Activated naive CD8-positive, alpha-beta T cell treated with anti-CD3 and anti-CD28 coated beads for 36 hours (primary cell): ENCODE measurements at regions not wholly inside any gene's neighbourhood (a gene's known extent, or its start where the extent isn't known, plus 50 kb on each side); places are given as distances from the start of the nearest gene placed in this dataset.
"Not testable (repeated sequence)": the region's sequence is repeated elsewhere in the genome, so short reads cannot be mapped to it uniquely, and the experiment has no call there.

Experiments
- DNase-seq: peaks from one replicate; pipeline ENCODE4 v3.0.0; 2021
- H3K27ac Mint-ChIP-seq: one replicate; pipeline ENCODE4 v1.8.0; 2022; ENCODE audit warnings: mild to moderate bottlenecking, moderate library complexity, mixed read lengths
- H3K27me3 Mint-ChIP-seq: one replicate; pipeline ENCODE4 v1.8.0; 2022; ENCODE audit warnings: mild to moderate bottlenecking, mixed read lengths
- H3K36me3 Mint-ChIP-seq: one replicate; pipeline ENCODE4 v1.8.0; 2021; ENCODE audit warnings: mild to moderate bottlenecking, mixed read lengths
- H3K4me1 Mint-ChIP-seq: one replicate; pipeline ENCODE4 v1.8.0; 2021; ENCODE audit warnings: mixed read lengths
- H3K4me3 Mint-ChIP-seq: one replicate; pipeline ENCODE4 v1.8.0; 2022; ENCODE audit warnings: mild to moderate bottlenecking, moderate library complexity, mixed read lengths
- H3K9me3 Mint-ChIP-seq: one replicate; pipeline ENCODE4 v1.8.0; 2022; ENCODE audit warnings: mixed read lengths

DNA sequence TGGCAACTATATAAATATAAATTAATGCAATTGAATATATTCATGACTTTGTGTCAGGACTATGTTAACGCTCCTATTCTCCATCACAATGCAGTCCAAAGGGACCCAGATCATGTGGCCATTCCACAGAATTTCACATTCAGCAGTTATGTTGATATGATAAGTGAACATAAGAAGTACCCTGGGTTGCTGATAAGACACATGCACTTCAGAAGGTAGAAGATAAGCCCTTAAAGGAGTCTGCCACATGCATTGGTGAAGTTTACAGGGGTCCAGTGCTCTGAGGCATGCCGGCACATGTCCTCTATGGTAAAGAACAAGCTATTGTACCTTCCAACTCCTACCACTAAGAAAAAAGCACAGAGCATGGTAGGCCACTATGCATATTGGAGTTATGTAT is 76.4 kb downstream of the PHAX start:
- Mint-ChIP-seq H3K4me3 (no peak overlapping the region), H3K9me3 (no peaks in the 10 kb centered on the region), H3K4me1 (peaks cover 5% of the 10 kb centered on the region), H3K27me3 (no peaks in the 10 kb centered on the region), H3K27ac (no peak overlapping the region), H3K36me3 (no peaks in the 10 kb centered on the region)
- no peak for DNase-seq

DNA sequence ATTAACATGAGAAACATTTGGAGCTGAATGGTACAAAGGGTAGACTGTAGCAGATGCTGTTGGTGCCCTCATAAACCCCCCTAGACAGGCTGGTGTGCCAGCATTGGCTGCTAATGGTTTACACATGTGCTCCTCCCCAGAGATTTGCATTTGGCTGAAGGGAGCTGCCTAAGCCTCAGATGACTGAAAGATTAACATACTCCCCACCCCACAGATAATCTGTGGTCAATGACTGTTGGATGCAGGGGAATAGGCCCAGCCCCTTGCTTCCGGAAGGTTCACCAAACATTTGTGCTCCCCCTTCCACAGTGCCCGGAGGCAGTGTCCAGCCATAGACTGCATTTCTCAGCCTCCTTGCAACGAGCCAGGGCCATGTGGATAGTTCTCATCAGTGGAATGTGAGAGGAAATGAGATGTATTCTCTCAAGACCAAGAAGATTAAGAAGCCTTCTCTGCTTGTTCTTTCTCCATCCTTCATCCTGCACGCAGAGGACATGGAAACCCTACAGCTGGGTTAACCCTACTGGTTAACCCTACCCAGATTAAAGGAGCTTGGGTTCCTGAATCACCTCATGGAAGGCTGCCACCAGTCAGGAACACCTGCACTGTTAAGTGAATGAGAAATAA is 79.6 kb downstream of the PHAX start:
- Mint-ChIP-seq H3K4me3 (no peak overlapping the region), H3K36me3 (no peaks in the 10 kb centered on the region), H3K27ac (no peak overlapping the region), H3K27me3 (peaks cover 6% of the 10 kb centered on the region), H3K4me1 (peaks cover 30% of the 10 kb centered on the region), H3K9me3 (no peaks in the 10 kb centered on the region)
- no peak for DNase-seq

DNA sequence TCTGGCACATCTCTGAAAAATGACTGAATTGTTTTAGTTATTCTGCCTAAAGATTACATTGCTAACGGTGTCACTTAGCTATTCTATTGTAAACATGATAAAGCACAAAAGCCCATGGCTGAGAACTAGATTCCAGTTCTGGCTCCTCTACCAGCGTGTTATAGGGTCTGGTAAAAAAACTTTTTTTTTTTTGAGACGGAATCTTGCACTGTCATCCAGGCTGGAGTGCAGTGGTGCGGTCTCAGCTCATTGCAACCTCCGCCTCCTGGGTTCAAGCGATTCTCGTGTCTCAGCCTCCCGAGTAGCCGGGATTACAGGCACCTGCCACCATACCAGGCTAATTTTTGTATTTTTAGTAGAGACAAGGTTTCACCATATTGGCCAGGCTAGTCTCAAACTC is 80.6 kb downstream of the PHAX start:
- not testable (repeated sequence) for H3K4me3 Mint-ChIP-seq, H3K9me3 Mint-ChIP-seq, H3K27me3 Mint-ChIP-seq, H3K36me3 Mint-ChIP-seq, DNase-seq, H3K27ac Mint-ChIP-seq
- H3K4me1 Mint-ChIP-seq: peaks cover 31% of the 10 kb centered on the region

DNA sequence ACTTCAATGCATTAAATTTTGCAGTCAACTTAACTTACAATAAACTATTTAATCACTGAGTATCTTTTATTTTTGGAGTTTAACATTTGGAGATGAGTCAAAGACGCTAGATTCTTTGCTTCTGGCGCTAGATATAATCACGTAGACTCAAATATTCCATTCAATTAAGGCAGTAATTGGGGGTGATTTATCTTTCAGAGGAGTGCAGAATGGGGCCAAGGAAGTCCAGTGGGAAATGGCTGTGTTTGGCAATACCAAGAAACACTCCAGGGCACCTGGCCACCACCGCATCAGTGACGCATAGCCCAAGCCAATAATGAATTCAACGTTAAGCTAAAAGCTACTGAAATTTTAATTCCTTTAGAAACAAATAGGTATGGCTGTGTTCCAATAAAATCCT is 81.2 kb downstream of the PHAX start:
- Mint-ChIP-seq H3K4me3 (no peak overlapping the region), H3K4me1 (peaks cover 30% of the 10 kb centered on the region), H3K27me3 (peaks cover 6% of the 10 kb centered on the region), H3K36me3 (no peaks in the 10 kb centered on the region), H3K9me3 (no peaks in the 10 kb centered on the region), H3K27ac (no peak overlapping the region)
- DNase-seq: no peak

DNA sequence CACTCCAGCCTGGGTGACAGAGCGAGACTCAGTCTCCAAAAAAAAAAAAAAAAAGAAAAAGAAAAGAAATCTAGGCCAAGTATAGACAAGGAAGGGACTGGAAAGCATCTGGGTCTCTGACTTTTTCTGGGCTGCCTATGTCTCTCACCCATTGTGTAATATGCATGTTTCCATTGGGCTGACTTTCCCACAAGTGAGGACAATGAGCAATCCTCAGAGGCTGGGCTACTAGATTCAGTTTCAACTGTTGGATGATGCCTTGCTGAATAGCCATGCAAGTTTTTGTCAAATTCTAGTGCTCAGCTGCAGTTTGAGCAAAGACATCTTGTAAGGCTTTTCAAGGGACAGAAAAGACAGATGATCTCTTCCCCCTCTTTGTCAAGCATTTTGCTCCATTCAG is 82.1 kb downstream of the PHAX start:
- no peaks in the 10 kb centered on the region for H3K36me3 Mint-ChIP-seq
- H3K9me3 Mint-ChIP-seq: no peaks in the 10 kb centered on the region
- H3K27me3 Mint-ChIP-seq: peaks cover 6% of the 10 kb centered on the region
- H3K4me1 Mint-ChIP-seq: peaks cover 30% of the 10 kb centered on the region
- no peak overlapping the region for H3K4me3 Mint-ChIP-seq
- DNase-seq: no peak
- no peak overlapping the region for H3K27ac Mint-ChIP-seq

DNA sequence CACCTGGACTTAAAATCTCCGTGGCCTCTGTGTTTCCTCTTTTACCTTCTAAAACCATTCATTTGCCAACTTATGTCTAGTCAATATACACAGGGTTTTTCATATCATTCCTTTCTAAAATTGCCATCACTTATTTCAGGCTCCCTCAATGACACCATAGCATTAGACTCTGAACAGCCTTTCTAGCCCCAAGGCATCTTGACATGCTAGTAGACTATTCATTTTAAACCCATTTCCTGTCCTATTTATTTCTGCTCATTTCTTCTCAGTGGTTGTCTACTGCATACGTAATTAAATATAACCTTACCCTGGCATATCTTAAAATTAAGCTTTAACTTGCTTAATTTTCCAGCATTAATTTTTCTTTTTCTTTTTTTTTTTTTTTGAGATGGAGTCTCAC is 83.2 kb downstream of the PHAX start:
- no peak for DNase-seq
- Mint-ChIP-seq H3K27ac (no peak overlapping the region), H3K9me3 (no peaks in the 10 kb centered on the region), H3K36me3 (no peaks in the 10 kb centered on the region), H3K4me3 (no peak overlapping the region), H3K27me3 (peaks cover 6% of the 10 kb centered on the region), H3K4me1 (peaks cover 30% of the 10 kb centered on the region)

DNA sequence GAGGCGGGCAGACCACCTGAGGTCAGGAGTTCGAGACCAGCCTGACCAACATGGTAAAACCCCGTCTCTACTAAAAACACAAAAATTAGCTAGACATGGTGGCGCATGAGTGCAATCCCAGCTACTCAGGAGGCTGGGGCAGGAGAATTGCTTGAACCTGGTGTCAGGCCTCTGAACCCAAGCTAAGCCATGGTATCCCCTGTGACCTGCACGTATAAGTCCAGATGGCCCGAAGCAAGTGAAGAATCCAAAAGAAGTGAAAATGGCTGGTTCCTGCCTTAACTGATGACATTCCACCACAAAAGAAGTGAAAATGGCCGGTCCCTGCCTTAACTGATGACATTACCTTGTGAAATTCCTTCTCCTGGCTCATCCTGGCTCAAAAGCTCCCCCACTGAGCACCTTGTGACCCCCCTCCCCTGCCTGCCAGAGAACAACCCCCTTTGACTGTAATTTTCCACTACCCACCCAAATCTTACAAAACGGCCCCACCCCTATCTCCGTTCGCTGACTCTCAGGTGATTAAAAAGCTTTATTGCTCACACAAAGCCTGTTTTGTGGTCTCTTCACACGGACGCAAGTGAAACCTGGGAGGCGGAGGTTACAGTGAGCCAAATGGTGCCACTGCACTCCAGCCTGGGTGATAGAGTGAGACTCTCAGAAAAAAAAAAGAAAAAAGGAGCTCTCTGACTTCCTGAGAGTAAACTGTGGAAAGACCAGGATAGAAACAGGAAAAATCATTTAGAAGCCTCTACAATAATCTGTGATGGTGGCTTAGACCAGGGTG is 84.1 kb downstream of the PHAX start:
- peak; percentile 75 for DNase-seq
- H3K4me3 Mint-ChIP-seq: peak overlapping the region; percentile 58

DNA sequence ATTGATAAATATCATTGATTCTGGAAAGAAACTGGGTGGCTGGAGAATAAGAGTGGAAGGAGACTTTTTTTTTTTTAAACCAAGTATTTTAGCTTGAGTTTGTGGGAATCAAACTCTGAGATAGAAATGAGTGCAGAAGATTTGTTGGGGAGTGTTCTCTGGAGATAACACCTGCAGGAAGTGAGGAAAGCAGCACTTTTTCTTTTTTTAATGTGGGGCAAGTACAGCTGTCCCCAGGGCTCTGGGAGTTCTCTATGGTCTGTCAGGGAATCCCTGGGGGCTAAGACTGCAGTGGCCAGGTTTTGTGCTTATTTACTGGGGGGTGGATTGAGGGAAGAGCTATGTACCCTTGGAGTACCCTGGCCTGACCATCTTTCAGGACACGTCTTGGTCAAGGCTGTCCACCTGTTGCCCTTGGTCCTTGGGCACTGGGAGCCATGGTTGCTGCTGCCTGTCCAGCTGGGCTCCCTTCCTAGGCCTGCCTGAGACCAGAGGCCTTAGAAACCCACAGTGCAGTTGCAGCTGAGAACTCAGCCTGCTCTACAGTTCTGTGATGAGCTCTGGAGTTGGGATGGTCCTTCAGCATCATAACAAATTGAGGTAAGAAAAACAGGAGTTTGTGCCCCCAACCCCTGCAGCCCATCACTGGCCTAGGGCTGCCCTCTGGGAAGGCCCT is 85.8 kb downstream of the PHAX start:
- H3K9me3 Mint-ChIP-seq: no peaks in the 10 kb centered on the region
- H3K4me3 Mint-ChIP-seq: no peak overlapping the region
- DNase-seq: no peak
- peaks cover 36% of the 10 kb centered on the region for H3K4me1 Mint-ChIP-seq
- H3K27me3 Mint-ChIP-seq: peaks cover 6% of the 10 kb centered on the region
- no peak overlapping the region for H3K27ac Mint-ChIP-seq
- H3K36me3 Mint-ChIP-seq: no peaks in the 10 kb centered on the region

More for the DNA sequence above, 84.1 kb downstream of the PHAX start:
- not testable (repeated sequence) for H3K36me3 Mint-ChIP-seq, H3K9me3 Mint-ChIP-seq, H3K27me3 Mint-ChIP-seq
- H3K4me1 Mint-ChIP-seq: peaks cover 36% of the 10 kb centered on the region
- H3K27ac Mint-ChIP-seq: peak overlapping the region; percentile 90

DNA sequence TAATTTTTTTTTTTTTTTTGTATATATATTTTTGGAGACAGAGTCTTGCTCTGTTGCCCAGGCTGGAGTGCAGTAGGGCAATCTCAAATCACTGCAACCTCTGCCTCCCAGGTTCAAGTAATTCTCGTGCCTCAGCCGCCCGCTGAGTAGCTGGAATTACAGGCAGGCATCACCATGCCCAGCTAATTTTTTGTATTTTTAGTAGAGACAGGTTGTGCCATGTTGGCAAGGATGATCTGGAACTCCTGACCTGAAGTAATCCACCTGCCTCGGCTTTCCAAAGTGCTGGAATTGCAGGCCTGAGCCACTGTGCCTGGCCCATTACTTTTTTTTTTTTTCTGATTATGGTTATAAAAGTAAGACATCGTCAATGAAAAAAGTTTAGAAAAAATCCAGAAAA is 84.0 kb upstream of the LMNB1 start:
- H3K4me3 Mint-ChIP-seq: no peak overlapping the region
- H3K27me3 Mint-ChIP-seq: no peaks in the 10 kb centered on the region
- peaks cover 19% of the 10 kb centered on the region for H3K4me1 Mint-ChIP-seq
- H3K9me3 Mint-ChIP-seq: no peaks in the 10 kb centered on the region
- no peaks in the 10 kb centered on the region for H3K36me3 Mint-ChIP-seq
- no peak overlapping the region for H3K27ac Mint-ChIP-seq
- no peak for DNase-seq

DNA sequence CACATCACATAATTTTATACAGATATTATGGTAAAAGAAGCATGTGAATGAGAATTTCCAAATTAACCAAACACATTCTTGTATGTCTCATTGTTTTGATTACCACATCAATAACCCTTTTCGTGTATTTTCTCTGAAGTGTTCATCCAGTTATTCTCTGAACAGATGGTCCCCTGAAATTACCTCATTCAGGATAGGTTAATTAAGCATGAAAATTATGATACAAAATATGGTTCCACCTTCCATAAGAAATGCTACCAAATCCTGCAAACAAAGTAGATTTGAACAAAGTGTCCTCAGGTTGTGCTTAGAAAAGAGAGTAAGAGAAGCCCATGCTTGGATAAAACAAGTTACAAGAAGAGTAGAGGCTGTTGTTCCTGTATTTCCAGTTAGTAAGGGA is 83.1 kb upstream of the LMNB1 start:
- H3K4me1 Mint-ChIP-seq: peaks cover 19% of the 10 kb centered on the region
- no peak overlapping the region for H3K27ac Mint-ChIP-seq
- DNase-seq: no peak
- no peak overlapping the region for H3K4me3 Mint-ChIP-seq
- no peaks in the 10 kb centered on the region for H3K27me3 Mint-ChIP-seq
- H3K9me3 Mint-ChIP-seq: no peaks in the 10 kb centered on the region
- H3K36me3 Mint-ChIP-seq: no peaks in the 10 kb centered on the region

DNA sequence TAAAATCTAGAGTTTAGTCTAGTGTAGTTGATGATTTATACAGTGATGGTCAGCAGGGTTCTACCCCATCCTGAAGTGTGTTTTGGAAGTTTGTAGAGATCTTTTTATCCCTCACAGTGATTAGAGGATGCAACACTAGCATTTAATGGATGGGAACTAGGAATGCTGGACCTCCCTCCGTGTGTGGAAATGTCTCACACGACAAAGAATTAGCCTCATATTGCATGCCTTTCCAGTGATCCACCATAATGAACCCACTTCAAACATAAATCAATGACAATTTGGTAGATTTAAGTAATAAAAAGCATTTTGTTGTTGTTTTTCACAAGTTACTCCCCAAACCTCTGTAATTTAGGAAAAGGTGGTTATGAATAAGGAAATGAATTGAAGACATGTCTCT is 82.5 kb upstream of the LMNB1 start:
- no peak for DNase-seq
- Mint-ChIP-seq H3K27me3 (no peaks in the 10 kb centered on the region), H3K4me1 (peaks cover 17% of the 10 kb centered on the region), H3K9me3 (no peaks in the 10 kb centered on the region), H3K36me3 (no peaks in the 10 kb centered on the region), H3K27ac (no peak overlapping the region), H3K4me3 (no peak overlapping the region)

DNA sequence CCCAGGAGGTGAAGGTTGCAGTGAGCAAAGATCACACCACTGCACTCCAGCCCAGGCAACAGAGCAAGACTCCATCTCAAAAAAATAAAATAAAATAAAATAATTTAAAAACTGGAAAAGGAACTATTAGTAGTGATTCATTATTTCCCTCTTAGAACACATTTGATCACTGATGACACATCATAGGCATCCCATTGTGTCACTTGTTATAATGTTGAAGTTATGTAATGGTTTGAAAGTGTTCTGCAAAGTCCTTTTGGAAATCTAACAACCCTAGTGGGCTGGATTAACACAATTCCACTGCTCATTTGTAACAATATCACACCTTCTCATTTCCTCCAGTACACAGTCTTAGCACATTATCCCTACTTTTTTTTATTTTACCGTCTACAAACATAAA is 81.8 kb upstream of the LMNB1 start:
- Mint-ChIP-seq H3K4me3 (no peak overlapping the region), H3K27ac (no peak overlapping the region), H3K4me1 (peaks cover 14% of the 10 kb centered on the region), H3K27me3 (no peaks in the 10 kb centered on the region), H3K9me3 (no peaks in the 10 kb centered on the region), H3K36me3 (no peaks in the 10 kb centered on the region)
- no peak for DNase-seq

DNA sequence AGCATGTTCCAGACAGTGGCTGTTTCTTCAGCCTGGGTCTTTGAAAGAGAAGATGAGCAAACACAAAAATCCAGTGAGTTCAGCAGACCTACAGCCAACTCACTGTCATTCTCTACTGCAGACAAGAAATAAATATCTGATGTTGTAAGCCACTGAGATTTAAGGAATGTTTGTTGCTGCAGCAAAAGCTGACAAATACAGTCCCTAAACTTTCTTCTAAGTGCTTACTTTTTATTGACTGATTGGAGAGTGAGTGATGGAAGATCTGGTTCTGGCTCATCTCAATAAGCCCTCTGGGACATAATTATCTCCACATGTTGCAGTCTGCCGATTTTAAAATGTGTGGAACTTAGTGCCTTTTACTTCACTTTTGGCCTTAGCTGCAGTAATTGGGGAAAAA is 69.9 kb upstream of the LMNB1 start:
- Mint-ChIP-seq H3K9me3 (no peaks in the 10 kb centered on the region), H3K36me3 (no peaks in the 10 kb centered on the region), H3K27ac (no peak overlapping the region), H3K4me1 (no peaks in the 10 kb centered on the region), H3K27me3 (no peaks in the 10 kb centered on the region), H3K4me3 (no peak overlapping the region)
- no peak for DNase-seq

DNA sequence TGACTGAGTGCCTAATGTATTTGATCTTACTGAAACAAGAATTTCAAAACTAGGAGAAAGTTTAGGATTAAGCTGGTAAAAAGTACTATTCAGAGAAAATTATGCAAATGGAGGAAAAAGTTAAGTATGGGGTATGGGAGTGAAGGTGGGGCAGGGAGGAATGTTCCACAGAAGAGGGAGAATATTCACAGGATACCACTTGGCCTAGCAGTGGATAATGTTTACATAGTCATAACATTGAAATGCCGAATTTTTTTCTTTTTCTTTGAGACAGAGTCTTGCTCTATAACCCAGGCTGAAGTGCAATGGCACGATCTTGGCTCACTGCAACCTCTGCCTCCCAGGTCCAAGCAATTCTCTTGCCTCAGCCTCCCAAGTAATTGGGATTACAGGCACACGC is 61.2 kb upstream of the LMNB1 start:
- DNase-seq: no peak
- no peaks in the 10 kb centered on the region for H3K36me3 Mint-ChIP-seq
- H3K27ac Mint-ChIP-seq: no peak overlapping the region
- H3K9me3 Mint-ChIP-seq: no peaks in the 10 kb centered on the region
- H3K4me3 Mint-ChIP-seq: no peak overlapping the region
- H3K4me1 Mint-ChIP-seq: peaks cover 2% of the 10 kb centered on the region
- H3K27me3 Mint-ChIP-seq: peaks cover 4% of the 10 kb centered on the region

DNA sequence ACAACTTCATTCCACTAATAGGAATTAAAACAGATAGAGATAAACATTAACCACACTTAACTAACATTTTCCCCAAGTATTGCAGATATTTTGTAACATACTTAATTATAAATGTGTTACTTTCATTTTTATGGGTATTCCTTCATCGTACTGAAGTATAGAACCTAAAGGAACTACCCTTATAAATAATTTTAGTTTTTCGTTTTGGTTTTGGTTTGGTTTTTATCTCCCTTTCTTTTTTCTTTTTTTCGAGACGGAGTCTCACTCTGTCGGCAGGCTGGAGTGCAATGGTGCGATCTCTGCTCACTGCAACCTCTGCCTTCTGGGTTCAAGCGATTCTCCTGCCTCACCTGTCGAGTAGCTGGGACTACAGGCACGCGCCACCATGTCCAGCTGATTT is 60.1 kb upstream of the LMNB1 start:
- Mint-ChIP-seq H3K4me1 (peaks cover 2% of the 10 kb centered on the region), H3K9me3 (no peaks in the 10 kb centered on the region), H3K27me3 (peaks cover 4% of the 10 kb centered on the region), H3K36me3 (no peaks in the 10 kb centered on the region), H3K27ac (no peak overlapping the region), H3K4me3 (no peak overlapping the region)
- no peak for DNase-seq
